ENCODE measurements at regions not wholly inside any gene's neighbourhood (a gene's known extent, or its start where the extent isn't known, plus 50 kb on each side); places are given as distances from the start of the nearest gene placed in this dataset.

- no peak for DNase-seq (ENCODE audit: low spot score)
These were observed 441.0 kb downstream of the PTPRU start for GRCh38 chr1:29677028-29678024.

- no peak for DNase-seq (ENCODE audit: low spot score)
These were observed 440.2 kb downstream of the PTPRU start for GRCh38 chr1:29676496-29676895.

GRCh38 chr1:29675481-29676263, 439.4 kb downstream of the PTPRU start:
- no peak for DNase-seq (ENCODE audit: low spot score)

- no peak for DNase-seq (ENCODE audit: low spot score)
These were observed 438.5 kb downstream of the PTPRU start for GRCh38 chr1:29674627-29675326.

- DNase-seq (ENCODE audit: low spot score): no peak
These were observed 437.6 kb downstream of the PTPRU start for GRCh38 chr1:29673669-29674626.

GRCh38 chr1:29673228-29673500, 436.8 kb downstream of the PTPRU start:
- no peak for DNase-seq (ENCODE audit: low spot score)

- DNase-seq (ENCODE audit: low spot score): no peak
These were observed 436.3 kb downstream of the PTPRU start for GRCh38 chr1:29672416-29673227.

- DNase-seq (ENCODE audit: low spot score): no peak
These were observed 435.4 kb downstream of the PTPRU start for GRCh38 chr1:29671446-29672356.

GRCh38 chr1:29670752-29671151, 434.4 kb downstream of the PTPRU start:
- no peak for DNase-seq (ENCODE audit: low spot score)

- no peak for DNase-seq (ENCODE audit: low spot score)
These were observed 433.6 kb downstream of the PTPRU start for GRCh38 chr1:29669912-29670311.

- DNase-seq (ENCODE audit: low spot score): no peak
These were observed 433.0 kb downstream of the PTPRU start for GRCh38 chr1:29669158-29669871.

GRCh38 chr1:29668551-29669157, 432.3 kb downstream of the PTPRU start:
- DNase-seq (ENCODE audit: low spot score): no peak

- DNase-seq (ENCODE audit: low spot score): no peak
These were observed 431.6 kb downstream of the PTPRU start for GRCh38 chr1:29667951-29668350.

- no peak for DNase-seq (ENCODE audit: low spot score)
These were observed 428.4 kb downstream of the PTPRU start for GRCh38 chr1:29664711-29665110.

GRCh38 chr1:29658688-29659087, 422.4 kb downstream of the PTPRU start:
- DNase-seq (ENCODE audit: low spot score): no peak

- DNase-seq (ENCODE audit: low spot score): no peak
These were observed 421.5 kb downstream of the PTPRU start for GRCh38 chr1:29657816-29658215.

GRCh38 chr1:29655945-29656850, 419.9 kb downstream of the PTPRU start:
- DNase-seq (ENCODE audit: low spot score): no peak

Measured in umbilical cord (tissue), 1 donor.